Chondrocyte (in vitro differentiated cells): ENCODE measurements at regions not wholly inside any gene's neighbourhood (a gene's known extent, or its start where the extent isn't known, plus 50 kb on each side); places are given as distances from the start of the nearest gene placed in this dataset.

ENCODE experiments used
- DNase-seq: peaks from one replicate; pipeline ENCODE4 v3.0.0; 2021; ENCODE audit warnings: mixed read lengths, low spot score
- H3K27ac Mint-ChIP-seq: one replicate; pipeline ENCODE4 v1.8.0; 2021; ENCODE audit warnings: mild to moderate bottlenecking, moderate library complexity, mixed read lengths; ENCODE audit not compliant: unreplicated experiment
- H3K27me3 Mint-ChIP-seq: 2 replicates; pipeline ENCODE4 v1.8.0; 2021; ENCODE audit warnings: low read depth, mixed read lengths
- H3K36me3 Mint-ChIP-seq: 2 replicates; pipeline ENCODE4 v1.8.0; 2021; ENCODE audit warnings: low read depth, mixed read lengths
- H3K4me1 Mint-ChIP-seq: 2 replicates; pipeline ENCODE4 v1.8.0; 2021; ENCODE audit warnings: low read depth, mild to moderate bottlenecking, mixed read lengths
- H3K4me3 Mint-ChIP-seq: one replicate; pipeline ENCODE4 v1.8.0; 2021; ENCODE audit warnings: mild to moderate bottlenecking, moderate library complexity, mixed read lengths; ENCODE audit not compliant: unreplicated experiment
- H3K9me3 Mint-ChIP-seq: 2 replicates; pipeline ENCODE4 v1.8.0; 2021; ENCODE audit warnings: low read depth, mixed read lengths
- TF ChIP-seq, protein P1 (sequence below): fragments of 200-600 bp; sonication (generic); IDR thresholded peaks from 2 replicates; pipeline ENCODE4 v1.5.0; 2021; ENCODE audit warnings: antibody characterized with exemption, mild to moderate bottlenecking, moderate library complexity

GRCh38 chr20:47883186-47883585 is 97.9 kb upstream of the SULF2 start:
- Mint-ChIP-seq H3K4me1 (no peaks in the 10 kb centered on the region), H3K4me3 (no peak overlapping the region), H3K27ac (no peak overlapping the region), H3K27me3 (peaks cover 24% of the 10 kb centered on the region), H3K9me3 (no peaks in the 10 kb centered on the region), H3K36me3 (no peaks in the 10 kb centered on the region)
- no peak for DNase-seq
- TF ChIP-seq, protein P1, sequence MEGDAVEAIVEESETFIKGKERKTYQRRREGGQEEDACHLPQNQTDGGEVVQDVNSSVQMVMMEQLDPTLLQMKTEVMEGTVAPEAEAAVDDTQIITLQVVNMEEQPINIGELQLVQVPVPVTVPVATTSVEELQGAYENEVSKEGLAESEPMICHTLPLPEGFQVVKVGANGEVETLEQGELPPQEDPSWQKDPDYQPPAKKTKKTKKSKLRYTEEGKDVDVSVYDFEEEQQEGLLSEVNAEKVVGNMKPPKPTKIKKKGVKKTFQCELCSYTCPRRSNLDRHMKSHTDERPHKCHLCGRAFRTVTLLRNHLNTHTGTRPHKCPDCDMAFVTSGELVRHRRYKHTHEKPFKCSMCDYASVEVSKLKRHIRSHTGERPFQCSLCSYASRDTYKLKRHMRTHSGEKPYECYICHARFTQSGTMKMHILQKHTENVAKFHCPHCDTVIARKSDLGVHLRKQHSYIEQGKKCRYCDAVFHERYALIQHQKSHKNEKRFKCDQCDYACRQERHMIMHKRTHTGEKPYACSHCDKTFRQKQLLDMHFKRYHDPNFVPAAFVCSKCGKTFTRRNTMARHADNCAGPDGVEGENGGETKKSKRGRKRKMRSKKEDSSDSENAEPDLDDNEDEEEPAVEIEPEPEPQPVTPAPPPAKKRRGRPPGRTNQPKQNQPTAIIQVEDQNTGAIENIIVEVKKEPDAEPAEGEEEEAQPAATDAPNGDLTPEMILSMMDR, result no peak

- DNase-seq, result no peak
- peaks cover 28% of the 10 kb centered on the region for H3K27me3 Mint-ChIP-seq
- H3K9me3 Mint-ChIP-seq, result no peaks in the 10 kb centered on the region
- H3K27ac Mint-ChIP-seq, result no peak overlapping the region
- TF ChIP-seq, protein P1, result no peak
- H3K4me3 Mint-ChIP-seq, result no peak overlapping the region
- peaks cover 13% of the 10 kb centered on the region for H3K4me1 Mint-ChIP-seq
- no peaks in the 10 kb centered on the region for H3K36me3 Mint-ChIP-seq
Observed at GRCh38 chr20:47879771-47880170, 94.5 kb upstream of the SULF2 start.

DNA sequence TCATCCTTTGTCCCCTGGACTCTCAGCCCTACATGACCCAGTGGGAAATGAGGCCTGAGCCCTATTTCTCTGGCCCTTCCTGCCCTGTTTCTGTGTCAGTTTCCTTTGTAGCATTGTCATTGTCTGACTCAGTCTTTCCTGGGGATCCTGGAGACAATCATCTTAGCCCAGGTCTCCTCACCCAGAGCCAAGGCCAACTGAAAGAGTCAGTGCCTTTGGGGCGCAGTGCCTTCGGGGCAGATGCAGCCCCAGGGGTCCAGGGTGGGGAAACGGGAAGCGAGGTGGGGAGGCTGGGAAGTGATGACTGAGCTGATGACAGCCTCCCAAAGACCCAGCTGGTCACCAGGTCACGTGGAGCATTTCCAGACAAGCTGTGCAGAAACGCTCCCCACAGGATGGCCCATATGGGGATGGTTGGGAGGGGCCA is 93.3 kb upstream of the SULF2 start:
- Mint-ChIP-seq H3K4me1 (peaks cover 13% of the 10 kb centered on the region), H3K27me3 (peaks cover 19% of the 10 kb centered on the region), H3K4me3 (no peak overlapping the region), H3K27ac (no peak overlapping the region), H3K36me3 (no peaks in the 10 kb centered on the region), H3K9me3 (no peaks in the 10 kb centered on the region)
- DNase-seq, result no peak
- TF ChIP-seq, protein P1, result no peak

GRCh38 chr20:47876311-47877088 is 91.2 kb upstream of the SULF2 start:
- peaks cover 24% of the 10 kb centered on the region for H3K27me3 Mint-ChIP-seq
- DNase-seq, result no peak
- no peak overlapping the region for H3K4me3 Mint-ChIP-seq
- H3K36me3 Mint-ChIP-seq, result no peaks in the 10 kb centered on the region
- H3K27ac Mint-ChIP-seq, result no peak overlapping the region
- TF ChIP-seq, protein P1, result no peak
- H3K9me3 Mint-ChIP-seq, result no peaks in the 10 kb centered on the region
- peaks cover 13% of the 10 kb centered on the region for H3K4me1 Mint-ChIP-seq

DNA sequence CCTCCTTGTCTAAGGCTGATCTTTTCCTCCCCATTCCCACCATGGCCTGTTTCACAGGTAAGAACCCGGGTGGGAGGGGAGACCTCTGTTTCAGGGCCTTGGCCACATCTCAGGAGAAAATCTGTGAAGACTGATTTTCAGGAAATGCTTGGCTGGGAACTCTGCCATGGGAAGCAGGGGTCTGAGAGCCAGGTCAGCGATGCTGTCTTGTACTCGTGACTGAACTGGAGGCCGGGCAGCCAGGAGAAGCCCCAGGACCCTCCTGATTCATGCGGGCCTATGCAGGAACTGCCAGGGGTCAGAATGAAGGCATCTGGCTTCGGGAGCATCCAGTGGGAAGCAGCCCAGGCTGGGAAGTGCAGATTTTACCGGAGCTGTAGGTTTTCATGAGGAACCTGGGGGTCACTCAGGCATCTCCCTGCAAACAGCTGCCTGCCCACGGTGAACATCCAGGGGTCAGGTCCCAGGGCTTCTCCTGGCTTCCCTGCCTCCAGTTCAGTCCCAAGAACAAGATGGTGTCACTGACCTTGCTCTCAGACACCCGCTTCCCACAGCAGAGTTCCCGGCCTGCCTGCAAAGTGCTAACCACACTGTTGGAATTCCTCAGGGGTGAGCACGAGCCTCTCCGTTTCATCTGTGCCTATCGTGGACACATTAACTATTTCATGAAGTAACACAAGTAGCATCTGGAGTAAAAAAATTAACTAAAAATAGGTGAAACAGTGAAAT is 90.2 kb upstream of the SULF2 start:
- Mint-ChIP-seq H3K27me3 (peaks cover 25% of the 10 kb centered on the region), H3K4me1 (peaks cover 13% of the 10 kb centered on the region)

More for the DNA sequence above, 90.2 kb upstream of the SULF2 start:
- Mint-ChIP-seq H3K36me3 (no peaks in the 10 kb centered on the region), H3K4me3 (no peak overlapping the region), H3K9me3 (no peaks in the 10 kb centered on the region), H3K27ac (no peak overlapping the region)
- no peak for DNase-seq
- TF ChIP-seq, protein P1, result no peak
